Activated CD4-positive, alpha-beta T cell treated with anti-CD3 and anti-CD28 coated beads for 36 hours (primary cell): ENCODE measurements at regions not wholly inside any gene's neighbourhood (a gene's known extent, or its start where the extent isn't known, plus 50 kb on each side); places are given as distances from the start of the nearest gene placed in this dataset.
"Not testable (repeated sequence)": the region's sequence is repeated elsewhere in the genome, so short reads cannot be mapped to it uniquely, and the experiment has no call there.

Source experiments
- ATAC-seq: fragments of 200-7000 bp; cut with Tn5 transposase; one replicate; pipeline ENCODE4 v1.10.0; 2021; ENCODE audit warnings: mild to moderate bottlenecking, moderate library complexity
- CTCF ChIA-PET: fragments of 350-600 bp; sonication (Branson Sonifier 250); formaldehyde crosslinking; loops from one replicate; lab custom pipeline; 2021; ENCODE audit warnings: antibody characterized with exemption; lab: Charles Lee
- POLR2A ChIA-PET: fragments of 350-600 bp; sonication (Branson Sonifier 250); formaldehyde crosslinking; loops from one replicate; lab custom pipeline; 2021; ENCODE audit warnings: antibody characterized with exemption, inconsistent platforms; lab: Charles Lee
- DNase-seq: peaks from one replicate; pipeline ENCODE4 v3.0.0-alpha.2; 2020
- H3K27ac Mint-ChIP-seq: one replicate; pipeline ENCODE4 v1.8.0; 2021; ENCODE audit warnings: mixed read lengths
- H3K27me3 Mint-ChIP-seq: one replicate; pipeline ENCODE4 v1.8.0; 2021; ENCODE audit warnings: mixed read lengths
- H3K36me3 Mint-ChIP-seq: one replicate; pipeline ENCODE4 v1.8.0; 2021; ENCODE audit warnings: low read depth, mixed read lengths
- H3K4me1 Mint-ChIP-seq: one replicate; pipeline ENCODE4 v1.8.0; 2021; ENCODE audit warnings: mixed read lengths
- H3K4me3 Mint-ChIP-seq: one replicate; pipeline ENCODE4 v1.8.0; 2021; ENCODE audit warnings: mild to moderate bottlenecking, moderate library complexity, mixed read lengths
- H3K9me3 Mint-ChIP-seq: one replicate; pipeline ENCODE4 v1.8.0; 2021; ENCODE audit warnings: low read depth, mixed read lengths
- intact Hi-C, 2 experiments: fragments of 100-400 bp; cut with DNase I in 1 of 2; cut with micrococcal nuclease in 1 of 2; formaldehyde crosslinking; loops; one replicate each; pipeline versions ENCODE4 v1.14.2 to v1.15.1; 2022 to 2024; cut with DNase I, micrococcal nuclease

DNA sequence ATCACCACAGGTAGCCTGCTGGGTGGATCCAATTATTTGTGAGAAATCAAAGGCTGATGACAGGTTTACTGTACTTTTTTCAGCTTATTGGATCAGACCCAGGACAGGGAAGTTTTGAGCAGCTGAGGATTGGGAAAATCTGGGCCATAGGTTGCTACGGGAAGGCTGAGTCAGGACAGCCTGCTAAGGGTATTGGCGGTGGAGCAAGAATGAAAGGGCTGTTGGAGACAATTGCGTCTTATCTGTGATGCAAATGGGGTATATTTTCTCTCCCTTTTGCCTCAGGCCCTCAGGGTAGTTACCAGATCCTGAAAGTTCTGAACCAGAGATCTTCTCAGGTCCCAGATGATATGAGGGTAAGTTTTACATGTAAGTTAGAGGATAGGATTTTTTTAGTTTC lies 317.7 kb downstream of the EDEM1 start:
- no peak overlapping the region for H3K4me3 Mint-ChIP-seq
- H3K36me3 Mint-ChIP-seq = no peaks in the 10 kb centered on the region
- POLR2A ChIA-PET = no interaction called here
- DNase-seq (no peak), ATAC-seq (no peak)
- peaks cover 4% of the 10 kb centered on the region for H3K27me3 Mint-ChIP-seq
- intact Hi-C loops = no loop called here
- CTCF ChIA-PET = interaction anchor here (1.0 kb wide), 1 partner anchor 183 kb away, joined by 3 read pairs; no protein-coding TSS in a partner anchor
- H3K4me1 Mint-ChIP-seq = no peaks in the 10 kb centered on the region
- H3K9me3 Mint-ChIP-seq = peaks cover 23% of the 10 kb centered on the region
- no peak overlapping the region for H3K27ac Mint-ChIP-seq

DNA sequence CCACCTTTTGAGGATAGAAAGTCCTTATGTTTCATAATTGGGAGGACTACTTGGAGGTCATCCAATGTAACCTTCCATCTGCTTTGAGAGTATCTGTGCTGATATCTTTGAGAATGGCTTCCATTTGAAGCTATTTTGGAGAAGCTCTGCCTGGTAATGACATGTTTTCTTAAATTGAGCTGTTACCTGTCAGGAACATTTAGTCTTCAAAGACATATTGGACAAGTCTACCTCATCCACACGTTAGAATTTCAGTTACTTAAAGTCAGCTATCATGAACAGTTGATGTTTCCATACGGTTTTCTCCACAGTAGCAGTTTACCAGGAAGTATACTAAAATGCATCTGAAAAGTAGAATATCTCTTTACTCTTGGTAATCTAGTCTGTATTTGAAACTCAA lies 318.5 kb downstream of the EDEM1 start:
- intact Hi-C loops = no loop called here
- H3K27ac Mint-ChIP-seq = no peak overlapping the region
- DNase-seq (no peak), ATAC-seq (no peak)
- peaks cover 23% of the 10 kb centered on the region for H3K9me3 Mint-ChIP-seq
- H3K36me3 Mint-ChIP-seq = no peaks in the 10 kb centered on the region
- no peaks in the 10 kb centered on the region for H3K4me1 Mint-ChIP-seq
- ChIA-PET POLR2A (no interaction called here), CTCF (no interaction called here)
- peaks cover 4% of the 10 kb centered on the region for H3K27me3 Mint-ChIP-seq
- no peak overlapping the region for H3K4me3 Mint-ChIP-seq

GRCh38 chr3:5508860-5509259 lies 321.4 kb downstream of the EDEM1 start:
- intact Hi-C loops, DNase-seq, CTCF ChIA-PET, POLR2A ChIA-PET, H3K27ac Mint-ChIP-seq, H3K4me1 Mint-ChIP-seq, H3K27me3 Mint-ChIP-seq, H3K4me3 Mint-ChIP-seq, H3K36me3 Mint-ChIP-seq, ATAC-seq: not testable (repeated sequence)
- H3K9me3 Mint-ChIP-seq = peaks cover 29% of the 10 kb centered on the region

- Mint-ChIP-seq H3K4me3 (no peak overlapping the region), H3K27ac (no peak overlapping the region), H3K4me1 (no peaks in the 10 kb centered on the region), H3K9me3 (peaks cover 32% of the 10 kb centered on the region), H3K36me3 (no peaks in the 10 kb centered on the region), H3K27me3 (peaks cover 4% of the 10 kb centered on the region)
- ChIA-PET POLR2A (no interaction called here), CTCF (no interaction called here)
- intact Hi-C loops = no loop called here
- no peak for ATAC-seq
- DNase-seq = no peak
These were observed 322.8 kb downstream of the EDEM1 start for GRCh38 chr3:5510300-5510699.

DNA sequence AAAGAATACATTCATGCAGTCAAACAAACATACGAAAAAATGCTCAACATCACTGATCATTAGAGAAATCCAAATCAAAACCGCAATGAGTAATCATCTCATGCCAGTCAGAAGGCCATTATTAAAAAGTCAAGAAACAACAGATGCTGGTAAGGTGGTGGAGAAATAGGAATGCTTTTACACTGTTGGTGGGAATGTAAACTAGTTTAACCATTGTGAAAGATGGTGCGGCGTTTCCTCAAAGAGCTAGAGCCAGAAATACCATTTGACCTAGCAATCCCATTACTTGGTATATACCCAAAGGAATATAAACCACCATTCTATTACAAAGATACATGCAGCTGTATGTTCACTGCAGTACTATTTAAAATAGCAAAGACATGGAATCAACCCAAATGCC lies 330.4 kb downstream of the EDEM1 start:
- DNase-seq = no peak
- Mint-ChIP-seq H3K4me3 (no peak overlapping the region), H3K9me3 (peaks cover 9% of the 10 kb centered on the region), H3K36me3 (no peaks in the 10 kb centered on the region), H3K4me1 (no peaks in the 10 kb centered on the region), H3K27me3 (no peaks in the 10 kb centered on the region), H3K27ac (no peak overlapping the region)
- CTCF ChIA-PET = no interaction called here
- POLR2A ChIA-PET = no interaction called here
- ATAC-seq = no peak
- intact Hi-C loops = no loop called here

GRCh38 chr3:5520237-5520636 lies 332.7 kb downstream of the EDEM1 start:
- intact Hi-C loops = no loop called here
- Mint-ChIP-seq H3K9me3 (peaks cover 3% of the 10 kb centered on the region), H3K27ac (no peak overlapping the region), H3K4me3 (no peak overlapping the region), H3K36me3 (no peaks in the 10 kb centered on the region), H3K27me3 (no peaks in the 10 kb centered on the region), H3K4me1 (no peaks in the 10 kb centered on the region)
- ATAC-seq = no peak
- DNase-seq = no peak
- POLR2A ChIA-PET = no interaction called here
- CTCF ChIA-PET = no interaction called here

GRCh38 chr3:5523125-5523524 lies 335.6 kb downstream of the EDEM1 start:
- CTCF ChIA-PET = no interaction called here
- Mint-ChIP-seq H3K36me3 (no peaks in the 10 kb centered on the region), H3K27ac (no peak overlapping the region), H3K4me1 (no peaks in the 10 kb centered on the region), H3K27me3 (no peaks in the 10 kb centered on the region), H3K4me3 (no peak overlapping the region), H3K9me3 (peaks cover 3% of the 10 kb centered on the region)
- DNase-seq = no peak
- POLR2A ChIA-PET = interaction anchor here (0.6 kb wide), 1 partner anchor 34 kb away, joined by 3 read pairs; no protein-coding TSS in a partner anchor
- intact Hi-C loops = no loop called here
- no peak for ATAC-seq

GRCh38 chr3:5531039-5531438 lies 343.5 kb downstream of the EDEM1 start:
- Mint-ChIP-seq H3K4me3 (no peak overlapping the region), H3K9me3 (peaks cover 3% of the 10 kb centered on the region), H3K36me3 (no peaks in the 10 kb centered on the region), H3K27me3 (no peaks in the 10 kb centered on the region), H3K27ac (no peak overlapping the region), H3K4me1 (no peaks in the 10 kb centered on the region)
- intact Hi-C loops = no loop called here
- ATAC-seq = no peak
- no peak for DNase-seq
- POLR2A ChIA-PET = no interaction called here
- CTCF ChIA-PET = no interaction called here

DNA sequence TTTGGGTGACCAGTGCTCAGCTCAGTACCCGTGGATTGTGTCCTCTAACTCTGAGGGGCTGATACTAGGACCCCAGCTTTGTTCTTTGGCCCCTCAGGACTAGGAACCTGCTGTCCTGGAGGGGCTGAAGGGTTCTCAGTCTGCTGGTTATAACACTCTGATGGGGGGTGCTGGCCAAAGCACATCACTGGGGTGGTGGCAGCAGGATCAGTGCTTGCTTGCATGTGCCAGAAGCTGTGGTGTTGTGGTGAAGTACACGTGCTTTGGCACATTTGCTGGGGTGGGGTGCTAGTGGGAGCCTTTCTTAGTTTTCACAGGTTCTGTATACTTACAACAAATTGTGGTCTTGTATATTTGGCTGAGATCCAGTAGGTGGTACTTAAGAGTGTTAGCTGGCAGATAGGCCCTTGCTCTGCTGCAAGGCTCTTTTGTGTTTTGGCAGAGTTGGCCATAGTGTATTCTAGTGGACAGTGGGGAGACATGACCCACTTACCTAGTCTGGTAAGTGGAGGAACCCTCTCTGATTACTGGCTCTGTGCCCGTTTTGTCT lies 344.3 kb downstream of the EDEM1 start:
- Mint-ChIP-seq H3K4me3 (no peak overlapping the region), H3K27ac (no peak overlapping the region), H3K4me1 (no peaks in the 10 kb centered on the region), H3K9me3 (peaks cover 3% of the 10 kb centered on the region), H3K36me3 (no peaks in the 10 kb centered on the region), H3K27me3 (no peaks in the 10 kb centered on the region)
- CTCF ChIA-PET = no interaction called here
- no peak for DNase-seq
- intact Hi-C loops = no loop called here
- POLR2A ChIA-PET = no interaction called here
- ATAC-seq = no peak

DNA sequence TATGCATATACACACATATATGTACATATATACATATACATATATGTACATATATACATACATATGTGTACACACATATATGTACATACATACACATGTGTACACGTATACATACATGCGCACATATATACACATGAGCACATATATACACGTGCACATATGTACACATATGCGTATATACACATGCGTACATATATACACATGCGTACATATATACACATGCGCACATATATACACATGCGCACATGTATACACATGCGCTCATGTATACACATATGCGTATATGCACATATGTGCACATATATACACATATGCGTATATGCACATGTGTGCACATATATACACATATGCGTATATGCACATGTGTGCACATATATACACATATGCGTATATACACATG lies 353.0 kb downstream of the EDEM1 start:
- DNase-seq (no peak), ATAC-seq (no peak)
- no peak overlapping the region for H3K4me3 Mint-ChIP-seq
- H3K9me3 Mint-ChIP-seq = peaks cover 2% of the 10 kb centered on the region
- H3K27ac Mint-ChIP-seq = no peak overlapping the region
- POLR2A ChIA-PET = no interaction called here
- H3K27me3 Mint-ChIP-seq = no peaks in the 10 kb centered on the region
- CTCF ChIA-PET = no interaction called here
- H3K4me1 Mint-ChIP-seq = no peaks in the 10 kb centered on the region
- H3K36me3 Mint-ChIP-seq = no peaks in the 10 kb centered on the region
- intact Hi-C loops = no loop called here

DNA sequence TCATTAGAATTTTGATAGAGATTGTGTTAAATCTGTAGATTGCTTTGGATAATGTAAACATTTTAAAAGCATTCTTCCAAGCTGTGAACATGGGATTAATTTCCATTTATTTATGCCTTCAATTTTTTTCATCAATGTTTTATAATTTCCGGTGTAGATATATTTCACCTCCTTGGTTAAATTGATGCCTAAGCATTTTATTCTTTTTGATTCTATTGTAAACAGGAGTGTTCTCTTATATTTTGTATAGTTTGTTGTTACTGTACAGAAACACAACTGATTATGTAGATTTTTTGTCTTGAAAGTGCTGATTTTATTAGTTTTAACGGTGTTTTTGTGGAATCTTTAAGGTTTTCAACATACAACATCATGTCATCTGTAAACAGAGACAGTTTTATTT lies 355.0 kb downstream of the EDEM1 start:
- no peaks in the 10 kb centered on the region for H3K36me3 Mint-ChIP-seq
- H3K27me3 Mint-ChIP-seq = no peaks in the 10 kb centered on the region
- CTCF ChIA-PET = no interaction called here
- H3K27ac Mint-ChIP-seq = no peak overlapping the region
- ATAC-seq (no peak), DNase-seq (no peak)
- H3K4me3 Mint-ChIP-seq = no peak overlapping the region
- no peaks in the 10 kb centered on the region for H3K4me1 Mint-ChIP-seq
- intact Hi-C loops = no loop called here
- H3K9me3 Mint-ChIP-seq = peaks cover 2% of the 10 kb centered on the region
- POLR2A ChIA-PET = no interaction called here

GRCh38 chr3:5543047-5543446 lies 355.5 kb downstream of the EDEM1 start:
- Mint-ChIP-seq H3K4me3 (no peak overlapping the region), H3K36me3 (no peaks in the 10 kb centered on the region), H3K9me3 (peaks cover 2% of the 10 kb centered on the region), H3K4me1 (no peaks in the 10 kb centered on the region), H3K27me3 (no peaks in the 10 kb centered on the region), H3K27ac (no peak overlapping the region)
- DNase-seq (no peak), ATAC-seq (no peak)
- POLR2A ChIA-PET = no interaction called here
- CTCF ChIA-PET = no interaction called here
- intact Hi-C loops = no loop called here

DNA sequence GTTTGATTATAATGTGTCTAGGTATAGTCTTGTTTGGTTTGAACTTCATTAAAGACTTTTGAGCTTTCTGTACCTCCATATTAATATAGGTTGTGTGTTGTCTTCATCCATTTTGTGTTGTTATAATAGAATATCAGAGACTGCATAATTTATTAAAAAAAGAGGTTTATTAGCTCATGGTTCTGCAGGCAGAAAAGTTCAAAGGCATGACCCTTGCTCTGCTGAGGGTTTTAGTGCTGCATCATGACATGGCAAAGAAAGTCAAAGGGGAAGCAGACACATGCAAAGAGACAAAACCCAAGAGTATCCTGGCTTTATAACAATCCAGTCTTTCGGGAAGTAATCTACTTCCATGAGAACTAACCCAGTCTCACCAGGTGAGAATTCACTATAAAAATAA lies 358.2 kb downstream of the EDEM1 start:
- intact Hi-C loops = no loop called here
- Mint-ChIP-seq H3K27me3 (no peaks in the 10 kb centered on the region), H3K27ac (no peak overlapping the region), H3K9me3 (peaks cover 2% of the 10 kb centered on the region), H3K4me3 (no peak overlapping the region), H3K4me1 (no peaks in the 10 kb centered on the region), H3K36me3 (no peaks in the 10 kb centered on the region)
- no peak for DNase-seq
- ChIA-PET POLR2A (no interaction called here), CTCF (no interaction called here)
- ATAC-seq = no peak
